Neural crest cell (in vitro differentiated cells): ENCODE measurements at regions not wholly inside any gene's neighbourhood (a gene's known extent, or its start where the extent isn't known, plus 50 kb on each side); places are given as distances from the start of the nearest gene placed in this dataset.

Source experiments
- DNase-seq: peaks from one replicate; pipeline ENCODE4 v3.0.0; 2021; ENCODE audit warnings: low read depth, mixed read lengths, low spot score
- H3K27ac Mint-ChIP-seq: one replicate; pipeline ENCODE4 v1.8.0; 2021; ENCODE audit warnings: mild to moderate bottlenecking, mixed read lengths; ENCODE audit not compliant: unreplicated experiment
- H3K27me3 Mint-ChIP-seq: 2 replicates; pipeline ENCODE4 v1.8.0; 2021; ENCODE audit warnings: low read depth, mild to moderate bottlenecking, mixed read lengths
- H3K36me3 Mint-ChIP-seq: 2 replicates; pipeline ENCODE4 v1.8.0; 2021; ENCODE audit warnings: low read depth, mild to moderate bottlenecking, mixed read lengths
- H3K4me1 Mint-ChIP-seq: 2 replicates; pipeline ENCODE4 v1.8.0; 2021; ENCODE audit warnings: mixed read lengths
- H3K4me3 Mint-ChIP-seq: one replicate; pipeline ENCODE4 v1.8.0; 2021; ENCODE audit warnings: mild to moderate bottlenecking, mixed read lengths
- H3K9me3 Mint-ChIP-seq: 2 replicates; pipeline ENCODE4 v1.8.0; 2021; ENCODE audit warnings: mixed read lengths
- CTCF ChIP-seq: fragments of 200-600 bp; sonication (generic); conservative IDR thresholded peaks from 2 replicates; pipeline ENCODE4 v1.5.0; 2021; ENCODE audit warnings: antibody characterized with exemption, mild to moderate bottlenecking

DNA sequence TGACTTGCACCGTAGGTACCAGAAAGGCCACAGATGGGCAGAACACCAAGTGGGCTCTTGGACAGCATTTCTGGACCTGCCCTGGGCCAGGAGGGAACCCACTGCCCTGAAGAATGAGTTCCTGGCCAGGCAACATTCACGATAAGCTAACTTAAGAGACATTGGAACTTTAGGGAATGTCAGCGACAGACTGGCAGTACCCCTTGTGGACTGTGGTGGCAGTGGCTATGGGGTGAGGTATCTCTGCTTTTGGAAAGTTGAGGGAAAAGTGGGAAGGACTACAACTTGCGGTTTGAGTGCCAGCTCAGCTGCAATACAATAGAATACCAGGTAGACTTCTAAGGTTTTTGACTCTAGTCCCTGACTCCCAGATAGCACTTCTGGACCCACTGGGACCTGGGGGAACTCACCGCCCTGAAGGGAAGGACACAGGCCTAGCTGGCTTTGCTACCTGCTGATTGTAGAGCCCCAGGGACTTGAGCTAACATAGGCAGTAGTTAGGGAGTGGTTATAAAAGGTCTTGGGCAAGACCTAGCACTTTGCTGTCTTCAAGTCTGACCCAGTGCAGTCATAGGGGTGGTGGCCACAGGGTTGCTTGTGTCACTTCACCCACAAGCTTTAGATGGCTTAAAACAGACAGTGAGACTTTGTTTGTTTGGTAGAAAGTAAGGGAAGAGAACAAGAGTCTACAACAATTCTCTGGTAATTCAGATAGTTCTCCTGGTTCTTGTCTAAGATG is 617.6 kb downstream of the COL12A1 start:
- Mint-ChIP-seq H3K4me1 (peaks cover 1% of the 10 kb centered on the region), H3K27ac (no peak overlapping the region), H3K36me3 (peaks cover 2% of the 10 kb centered on the region), H3K9me3 (peaks cover 19% of the 10 kb centered on the region), H3K27me3 (no peaks in the 10 kb centered on the region), H3K4me3 (no peak overlapping the region)
- no peak for TF ChIP-seq CTCF
- no peak for DNase-seq

DNA sequence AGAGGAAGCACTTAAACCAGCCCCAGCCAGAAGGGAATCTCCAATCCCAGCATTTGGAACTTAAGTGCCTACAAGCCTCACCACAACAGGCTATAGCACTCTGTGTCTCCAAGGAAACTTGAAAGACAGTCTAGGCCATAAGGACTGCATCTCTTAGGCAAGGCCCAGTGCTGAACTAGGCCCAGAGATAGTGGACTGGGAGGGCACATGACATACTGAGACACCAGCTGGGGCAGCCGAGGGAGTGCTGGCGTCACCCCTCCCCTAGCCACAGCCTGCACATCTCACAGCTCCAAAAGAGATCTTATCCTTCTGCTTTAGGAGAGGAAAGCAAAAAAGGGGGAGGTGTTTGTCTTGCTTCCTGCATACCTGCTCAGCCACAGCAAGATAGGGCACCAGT is 618.5 kb downstream of the COL12A1 start:
- H3K27ac Mint-ChIP-seq = no peak overlapping the region
- H3K4me3 Mint-ChIP-seq = no peak overlapping the region
- TF ChIP-seq CTCF = no peak
- H3K36me3 Mint-ChIP-seq = no peaks in the 10 kb centered on the region
- H3K27me3 Mint-ChIP-seq = no peaks in the 10 kb centered on the region
- H3K9me3 Mint-ChIP-seq = peaks cover 14% of the 10 kb centered on the region
- peaks cover 4% of the 10 kb centered on the region for H3K4me1 Mint-ChIP-seq
- no peak for DNase-seq

- TF ChIP-seq CTCF = no peak
- peaks cover 12% of the 10 kb centered on the region for H3K4me1 Mint-ChIP-seq
Observed at GRCh38 chr6:74585753-74586152, 620.1 kb downstream of the COL12A1 start.

GRCh38 chr6:74581681-74582080 is 624.2 kb downstream of the COL12A1 start:
- Mint-ChIP-seq H3K36me3 (no peaks in the 10 kb centered on the region), H3K4me3 (no peak overlapping the region), H3K27ac (no peak overlapping the region), H3K27me3 (no peaks in the 10 kb centered on the region), H3K4me1 (peaks cover 36% of the 10 kb centered on the region), H3K9me3 (no peaks in the 10 kb centered on the region)
- no peak for TF ChIP-seq CTCF
- no peak for DNase-seq

More at GRCh38 chr6:74585753-74586152, 620.1 kb downstream of the COL12A1 start:
- DNase-seq = no peak
- Mint-ChIP-seq H3K9me3 (peaks cover 5% of the 10 kb centered on the region), H3K27me3 (no peaks in the 10 kb centered on the region), H3K4me3 (no peak overlapping the region), H3K36me3 (no peaks in the 10 kb centered on the region), H3K27ac (no peak overlapping the region)

DNA sequence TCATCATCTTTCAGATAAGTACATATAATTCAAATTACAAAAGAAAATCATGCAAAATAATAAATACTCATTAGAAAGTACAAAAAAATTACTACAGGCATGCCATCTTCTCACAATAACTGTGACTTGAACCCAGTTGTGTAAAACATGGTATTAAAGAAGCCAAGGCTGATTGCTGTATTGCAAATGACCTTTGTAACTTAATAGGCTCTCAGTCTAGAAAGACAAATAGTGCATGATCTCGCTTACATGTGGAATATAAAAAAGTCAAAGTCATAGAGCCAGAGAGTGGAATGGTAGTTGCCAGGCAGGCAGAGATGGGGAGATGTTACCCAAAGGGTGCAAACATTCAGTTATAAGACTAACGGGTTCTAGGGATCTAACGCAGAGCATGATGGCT is 626.1 kb downstream of the COL12A1 start:
- TF ChIP-seq CTCF = no peak
- no peaks in the 10 kb centered on the region for H3K9me3 Mint-ChIP-seq
- no peaks in the 10 kb centered on the region for H3K27me3 Mint-ChIP-seq
- no peak overlapping the region for H3K27ac Mint-ChIP-seq
- no peaks in the 10 kb centered on the region for H3K36me3 Mint-ChIP-seq
- peaks cover 39% of the 10 kb centered on the region for H3K4me1 Mint-ChIP-seq
- no peak for DNase-seq
- H3K4me3 Mint-ChIP-seq = no peak overlapping the region
